ENCODE measurements at regions not wholly inside any gene's neighbourhood (a gene's known extent, or its start where the extent isn't known, plus 50 kb on each side); places are given as distances from the start of the nearest gene placed in this dataset.

GRCh38 chr3:3998140-3998922, 199.1 kb downstream of the LRRN1 start:
- peak; percentile 65 for TF ChIP-seq CTCF (IDR thresholded peaks at IDR 0.05; ENCODE audit: insufficient read depth, low read depth, low read length)
- no peak for TF ChIP-seq EZH2 (IDR thresholded peaks at IDR 0.05; ENCODE audit: insufficient read depth, low read length)

All from astrocyte (in vitro differentiated cells and primary cell).